Activated T-cell treated with anti-CD3 and anti-CD28 coated beads, Interleukin-2, amount 50 U/mL, for 72 hours (primary cell): ENCODE measurements at regions not wholly inside any gene's neighbourhood (a gene's known extent, or its start where the extent isn't known, plus 50 kb on each side); places are given as distances from the start of the nearest gene placed in this dataset.
A peak's percentile ranks its signal among the peaks of the same experiment; 100 is the strongest.
"Not testable (repeated sequence)": the region's sequence is repeated elsewhere in the genome, so short reads cannot be mapped to it uniquely, and the experiment has no call there.

Experiments used
- ATAC-seq, 2 donors: fragments of 150-1000 bp; cut with Tn5 transposase; replicated peaks in 1 of 2; 2 replicates each; pipeline ENCODE4 v1.10.0; 2021; ENCODE audit warnings: moderate library complexity in 2 of 2, mild to moderate bottlenecking in 1 of 2
- DNase-seq, 2 donors: peaks; one replicate each; pipeline ENCODE4 v3.0.0; 2021 to 2022; ENCODE audit warnings: mixed read lengths in 1 of 2
- H3K27ac Mint-ChIP-seq: one replicate; pipeline ENCODE4 v1.8.0; 2022; ENCODE audit warnings: mild to moderate bottlenecking, moderate library complexity, mixed read lengths
- H3K27me3 Mint-ChIP-seq: one replicate; pipeline ENCODE4 v1.8.0; 2022; ENCODE audit warnings: low read depth, mixed read lengths
- H3K36me3 Mint-ChIP-seq, 2 donors: one replicate each; pipeline ENCODE4 v1.8.0; 2022; ENCODE audit warnings: mixed read lengths in 2 of 2, mild to moderate bottlenecking in 1 of 2; ENCODE audit not compliant: insufficient read depth in 2 of 2
- H3K4me1 Mint-ChIP-seq: one replicate; pipeline ENCODE4 v1.8.0; 2022; ENCODE audit warnings: low read depth, mixed read lengths
- H3K4me3 Mint-ChIP-seq, 2 donors: one replicate each; pipeline ENCODE4 v1.8.0; 2022; ENCODE audit warnings: mild to moderate bottlenecking in 2 of 2, mixed read lengths in 2 of 2, moderate library complexity in 2 of 2
- H3K9me3 Mint-ChIP-seq, 2 donors: one replicate each; pipeline ENCODE4 v1.8.0; 2022; ENCODE audit warnings: mixed read lengths in 2 of 2

GRCh38 chr10:7046615-7047014, 364.2 kb downstream of the SFMBT2 start:
- H3K36me3 Mint-ChIP-seq = no peaks in the 10 kb centered on the region
- no peak overlapping the region for H3K27ac Mint-ChIP-seq
- peaks cover 4% of the 10 kb centered on the region for H3K27me3 Mint-ChIP-seq
- DNase-seq (no peak), ATAC-seq (peak in 1 of 2 donors; percentile 25)
- H3K4me1 Mint-ChIP-seq = peaks cover 10% of the 10 kb centered on the region
- peaks cover 6 to 7% of the 10 kb centered on the region in 2 donors for H3K9me3 Mint-ChIP-seq
- H3K4me3 Mint-ChIP-seq = no peak overlapping the region

GRCh38 chr10:7045891-7046599, 364.8 kb downstream of the SFMBT2 start:
- Mint-ChIP-seq H3K4me3 (no peak overlapping the region), H3K27me3 (peaks cover 4% of the 10 kb centered on the region), H3K4me1 (peaks cover 10% of the 10 kb centered on the region), H3K36me3 (no peaks in the 10 kb centered on the region), H3K9me3 (peaks cover 6 to 7% of the 10 kb centered on the region in 2 donors), H3K27ac (no peak overlapping the region)
- ATAC-seq (peak; percentile 24 to 50), DNase-seq (no peak)

GRCh38 chr10:7043055-7043653, 367.7 kb downstream of the SFMBT2 start:
- H3K9me3 Mint-ChIP-seq = peaks cover 0 to 2% of the 10 kb centered on the region in 2 donors
- peaks cover 15% of the 10 kb centered on the region for H3K4me1 Mint-ChIP-seq
- no peak overlapping the region for H3K4me3 Mint-ChIP-seq
- H3K27ac Mint-ChIP-seq = no peak overlapping the region
- no peaks in the 10 kb centered on the region for H3K36me3 Mint-ChIP-seq
- ATAC-seq = no peak
- H3K27me3 Mint-ChIP-seq = peaks cover 17% of the 10 kb centered on the region
- DNase-seq = no peak

GRCh38 chr10:7042419-7043054, 368.3 kb downstream of the SFMBT2 start:
- Mint-ChIP-seq H3K36me3 (no peaks in the 10 kb centered on the region), H3K4me1 (peaks cover 19% of the 10 kb centered on the region), H3K27ac (no peak overlapping the region), H3K9me3 (peaks cover 0 to 2% of the 10 kb centered on the region in 2 donors), H3K27me3 (peaks cover 17% of the 10 kb centered on the region), H3K4me3 (no peak overlapping the region)
- ATAC-seq (no peak), DNase-seq (no peak)

- ATAC-seq (no peak), DNase-seq (no peak)
- Mint-ChIP-seq H3K36me3 (no peaks in the 10 kb centered on the region), H3K27me3 (peaks cover 17% of the 10 kb centered on the region), H3K9me3 (peaks cover 0 to 4% of the 10 kb centered on the region in 2 donors), H3K4me1 (peaks cover 19% of the 10 kb centered on the region), H3K27ac (no peak overlapping the region), H3K4me3 (no peak overlapping the region)
Measured at GRCh38 chr10:7042000-7042399, 368.8 kb downstream of the SFMBT2 start.

- Mint-ChIP-seq H3K36me3 (no peaks in the 10 kb centered on the region), H3K9me3 (peaks cover 0 to 3% of the 10 kb centered on the region in 2 donors), H3K4me1 (peaks cover 8% of the 10 kb centered on the region), H3K27ac (no peak overlapping the region), H3K4me3 (no peak overlapping the region), H3K27me3 (peaks cover 17% of the 10 kb centered on the region)
- ATAC-seq (no peak), DNase-seq (no peak)
Measured at GRCh38 chr10:7040681-7041080, 370.2 kb downstream of the SFMBT2 start.

GRCh38 chr10:7039859-7040258, 371.0 kb downstream of the SFMBT2 start:
- Mint-ChIP-seq H3K27me3 (peaks cover 17% of the 10 kb centered on the region), H3K9me3 (peaks cover 0 to 3% of the 10 kb centered on the region in 2 donors), H3K36me3 (peaks cover 0 to 2% of the 10 kb centered on the region in 2 donors), H3K4me1 (peaks cover 14% of the 10 kb centered on the region), H3K27ac (no peak overlapping the region), H3K4me3 (no peak overlapping the region)
- DNase-seq = no peak
- ATAC-seq = no peak

- H3K4me3 Mint-ChIP-seq = no peak overlapping the region
- DNase-seq (no peak), ATAC-seq (no peak)
- H3K27ac Mint-ChIP-seq = peak overlapping the region; percentile 52
- peaks cover 0 to 8% of the 10 kb centered on the region in 2 donors for H3K36me3 Mint-ChIP-seq
- H3K9me3 Mint-ChIP-seq = peaks cover 0 to 3% of the 10 kb centered on the region in 2 donors
- peaks cover 17% of the 10 kb centered on the region for H3K4me1 Mint-ChIP-seq
- H3K27me3 Mint-ChIP-seq = peaks cover 12% of the 10 kb centered on the region
Measured at GRCh38 chr10:7038416-7038815, 372.4 kb downstream of the SFMBT2 start.

GRCh38 chr10:7037434-7037833, 373.4 kb downstream of the SFMBT2 start:
- H3K4me1 Mint-ChIP-seq = peaks cover 26% of the 10 kb centered on the region
- DNase-seq, H3K27ac Mint-ChIP-seq: not testable (repeated sequence)

GRCh38 chr10:7036951-7037350, 373.9 kb downstream of the SFMBT2 start:
- no peak overlapping the region for H3K27ac Mint-ChIP-seq
- H3K27me3 Mint-ChIP-seq = peaks cover 12% of the 10 kb centered on the region
- ATAC-seq (no peak), DNase-seq (no peak)
- H3K4me3 Mint-ChIP-seq = no peak overlapping the region
- peaks cover 0 to 8% of the 10 kb centered on the region in 2 donors for H3K36me3 Mint-ChIP-seq
- H3K4me1 Mint-ChIP-seq = peaks cover 26% of the 10 kb centered on the region
- H3K9me3 Mint-ChIP-seq = peaks cover 0 to 3% of the 10 kb centered on the region in 2 donors

More at GRCh38 chr10:7037434-7037833, 373.4 kb downstream of the SFMBT2 start:
- not testable (repeated sequence) for H3K36me3 Mint-ChIP-seq, ATAC-seq, H3K4me3 Mint-ChIP-seq, H3K9me3 Mint-ChIP-seq
- peaks cover 12% of the 10 kb centered on the region for H3K27me3 Mint-ChIP-seq

GRCh38 chr10:7035126-7035761, 375.6 kb downstream of the SFMBT2 start:
- H3K36me3 Mint-ChIP-seq = peaks cover 0 to 8% of the 10 kb centered on the region in 2 donors
- H3K27me3 Mint-ChIP-seq = peaks cover 12% of the 10 kb centered on the region
- H3K4me1 Mint-ChIP-seq = peaks cover 30% of the 10 kb centered on the region
- no peak for DNase-seq
- H3K4me3 Mint-ChIP-seq = no peak overlapping the region
- H3K9me3 Mint-ChIP-seq = peaks cover 1 to 5% of the 10 kb centered on the region in 2 donors
- no peak overlapping the region for H3K27ac Mint-ChIP-seq
- ATAC-seq = peak in 1 of 2 donors; percentile 14

- ATAC-seq (peak in 1 of 2 donors; percentile 83), DNase-seq (no peak)
- Mint-ChIP-seq H3K9me3 (peaks cover 7 to 13% of the 10 kb centered on the region in 2 donors), H3K4me3 (no peak overlapping the region), H3K27ac (no peak overlapping the region), H3K4me1 (peaks cover 36% of the 10 kb centered on the region), H3K36me3 (peaks cover 6 to 14% of the 10 kb centered on the region in 2 donors), H3K27me3 (no peaks in the 10 kb centered on the region)
Measured at GRCh38 chr10:7033031-7033430, 377.8 kb downstream of the SFMBT2 start.
